GM18520 (cell line): ENCODE measurements at regions not wholly inside any gene's neighbourhood (a gene's known extent, or its start where the extent isn't known, plus 50 kb on each side); places are given as distances from the start of the nearest gene placed in this dataset.
A peak's percentile ranks its signal among the peaks of the same experiment; 100 is the strongest.
"Not testable (repeated sequence)": the region's sequence is repeated elsewhere in the genome, so short reads cannot be mapped to it uniquely, and the experiment has no call there.

Experiments used
- ATAC-seq: cut with Tn5 transposase; IDR thresholded peaks from one replicate; pipeline ENCODE4 v1.9.1; 2021; ENCODE audit not compliant: unreplicated experiment

DNA sequence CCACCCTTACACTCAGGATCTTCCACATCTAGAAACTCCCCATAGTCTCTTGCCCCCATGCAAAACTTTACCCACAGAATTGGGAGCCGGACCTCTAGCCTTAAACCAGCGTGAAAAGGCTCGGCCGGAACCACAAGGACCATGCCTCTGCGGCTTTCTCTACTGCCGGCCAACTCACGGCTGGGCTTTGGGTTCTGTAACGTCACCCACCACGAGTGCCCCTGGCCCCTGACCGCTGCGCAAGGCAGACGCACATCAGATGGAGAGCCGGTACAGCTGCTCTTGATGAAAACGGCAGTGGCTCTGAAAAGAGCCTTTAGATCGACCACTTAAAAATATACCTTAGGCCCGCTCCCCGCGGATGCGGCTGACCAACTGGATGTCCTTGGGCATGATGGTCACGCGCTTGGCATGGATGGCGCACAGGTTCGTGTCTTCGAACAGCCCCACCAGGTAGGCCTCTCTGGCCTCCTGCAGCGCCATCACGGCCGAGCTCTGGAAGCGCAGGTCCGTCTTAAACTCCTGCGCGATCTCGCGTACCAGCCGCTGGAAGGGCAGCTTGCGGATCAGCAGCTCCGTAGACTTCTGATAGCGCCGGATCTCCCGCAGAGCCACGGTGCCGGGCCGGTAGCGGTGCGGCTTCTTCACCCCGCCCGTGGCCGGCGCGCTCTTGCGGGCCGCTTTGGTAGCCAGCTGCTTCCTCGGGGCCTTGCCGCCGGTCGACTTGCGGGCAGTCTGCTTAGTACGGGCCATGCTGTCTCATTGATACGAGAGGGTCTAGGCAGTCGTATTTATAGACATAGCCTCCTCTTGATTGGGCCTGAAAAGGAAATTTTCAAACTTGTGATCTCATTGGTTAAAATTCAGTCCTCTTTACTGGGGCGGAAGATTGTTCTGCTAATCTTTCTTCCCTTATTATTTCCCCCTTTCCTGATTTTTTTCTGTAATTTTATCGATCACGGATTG, 66.3 kb downstream of the FAM72C start:
- not testable (repeated sequence) for ATAC-seq

DNA sequence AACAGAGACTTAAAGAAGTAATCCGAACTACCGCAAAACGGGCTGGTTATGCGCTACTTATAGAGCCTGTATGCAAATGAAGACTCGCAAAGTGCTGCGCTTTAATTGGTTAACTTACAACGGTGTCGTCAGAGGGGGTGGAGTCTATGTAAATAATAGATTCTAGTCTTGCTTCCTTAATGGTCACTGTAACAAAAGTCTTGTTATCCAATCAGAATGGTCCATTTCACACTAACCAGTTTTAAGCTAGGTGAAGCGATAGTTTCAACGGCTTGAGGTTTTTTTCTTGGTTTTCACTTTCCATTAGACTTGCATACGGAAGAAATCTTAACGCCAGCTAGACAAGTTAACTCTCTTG, 67.2 kb downstream of the FAM72C start:
- ATAC-seq: not testable (repeated sequence)

DNA sequence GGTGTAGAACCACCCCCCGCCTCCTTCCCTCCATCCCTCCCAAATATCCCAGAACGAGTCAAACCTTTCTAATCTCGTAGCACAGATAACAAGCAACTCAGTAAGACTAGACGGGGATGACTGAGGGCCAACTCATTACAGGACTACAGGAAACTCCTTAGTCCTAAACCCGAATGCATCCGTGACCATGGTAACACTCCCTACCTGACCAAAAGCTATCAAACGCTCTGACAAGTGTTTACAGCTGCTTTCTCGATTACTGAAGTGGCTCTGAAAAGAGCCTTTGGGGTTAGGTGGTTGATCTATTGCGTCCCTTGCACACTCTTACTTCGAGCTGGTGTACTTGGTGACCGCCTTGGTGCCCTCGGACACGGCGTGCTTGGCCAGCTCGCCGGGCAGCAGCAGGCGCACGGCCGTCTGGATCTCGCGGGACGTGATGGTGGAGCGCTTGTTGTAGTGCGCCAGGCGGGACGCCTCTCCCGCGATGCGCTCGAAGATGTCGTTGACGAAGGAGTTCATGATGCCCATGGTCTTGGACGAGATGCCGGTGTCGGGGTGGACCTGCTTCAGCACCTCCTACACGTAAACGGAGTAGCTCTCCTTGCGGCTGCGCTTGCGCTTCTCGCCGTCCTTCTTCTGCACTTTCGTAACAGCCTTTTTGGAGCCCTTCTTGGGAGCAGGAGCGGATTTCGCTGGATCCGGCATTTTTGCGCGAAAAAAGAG, 67.7 kb downstream of the FAM72C start:
- not testable (repeated sequence) for ATAC-seq

GRCh38 chr1:143896377-143896776, 75.4 kb downstream of the FAM72C start:
- not testable (repeated sequence) for ATAC-seq

DNA sequence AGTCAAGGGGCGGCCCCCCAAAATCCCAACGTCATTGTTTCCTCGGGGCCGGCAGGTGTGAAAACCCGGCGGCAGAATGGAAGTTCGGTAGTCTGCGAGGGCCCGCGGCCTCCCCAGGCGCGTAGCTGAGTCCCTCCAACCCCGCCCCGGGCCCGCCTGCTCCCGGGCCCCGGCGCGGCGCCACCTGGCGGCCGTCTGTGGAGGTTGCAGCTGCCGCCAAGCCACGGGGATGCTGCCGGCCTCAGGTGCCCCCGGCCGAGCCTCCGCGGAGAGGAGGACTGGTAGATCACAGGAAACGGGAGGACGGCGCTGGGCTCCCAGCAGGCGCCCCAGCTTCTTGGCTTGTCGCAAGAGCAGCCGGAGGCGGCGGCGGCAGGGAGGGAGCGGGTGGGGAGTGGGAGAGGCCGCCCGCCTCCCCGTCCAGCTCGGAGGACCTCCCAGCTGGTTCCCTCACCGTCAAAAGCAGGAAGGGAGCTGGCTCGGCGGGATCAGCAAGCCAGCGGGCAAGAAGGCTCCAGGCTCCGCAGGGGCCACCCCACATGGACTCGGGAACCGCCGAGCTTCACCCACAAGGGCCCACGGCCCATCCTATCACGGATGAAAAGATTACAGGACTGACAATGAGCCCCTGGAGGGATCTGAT, 86.7 kb downstream of the FAM72C start:
- peak; percentile 67 for ATAC-seq

DNA sequence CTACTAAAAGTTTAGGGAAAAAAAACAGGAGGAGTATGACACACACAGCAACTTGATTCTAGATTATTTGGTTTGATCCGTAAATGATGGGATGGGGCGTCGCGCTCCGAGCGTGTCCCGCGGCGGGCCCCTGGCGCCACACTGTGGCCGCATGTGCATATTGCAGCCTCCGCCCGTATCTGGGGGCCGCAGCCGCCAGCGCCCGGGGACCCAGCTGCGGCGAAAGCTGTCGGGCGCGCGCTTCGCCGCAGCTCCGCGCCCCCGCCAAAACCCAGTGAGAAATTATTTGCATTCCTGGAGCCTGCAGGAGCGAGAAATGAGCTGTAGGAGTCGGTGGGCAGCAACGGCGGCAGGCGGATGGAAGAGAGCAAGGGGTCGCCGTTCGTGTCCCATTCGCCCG, 87.3 kb downstream of the FAM72C start:
- peak; percentile 57 for ATAC-seq

DNA sequence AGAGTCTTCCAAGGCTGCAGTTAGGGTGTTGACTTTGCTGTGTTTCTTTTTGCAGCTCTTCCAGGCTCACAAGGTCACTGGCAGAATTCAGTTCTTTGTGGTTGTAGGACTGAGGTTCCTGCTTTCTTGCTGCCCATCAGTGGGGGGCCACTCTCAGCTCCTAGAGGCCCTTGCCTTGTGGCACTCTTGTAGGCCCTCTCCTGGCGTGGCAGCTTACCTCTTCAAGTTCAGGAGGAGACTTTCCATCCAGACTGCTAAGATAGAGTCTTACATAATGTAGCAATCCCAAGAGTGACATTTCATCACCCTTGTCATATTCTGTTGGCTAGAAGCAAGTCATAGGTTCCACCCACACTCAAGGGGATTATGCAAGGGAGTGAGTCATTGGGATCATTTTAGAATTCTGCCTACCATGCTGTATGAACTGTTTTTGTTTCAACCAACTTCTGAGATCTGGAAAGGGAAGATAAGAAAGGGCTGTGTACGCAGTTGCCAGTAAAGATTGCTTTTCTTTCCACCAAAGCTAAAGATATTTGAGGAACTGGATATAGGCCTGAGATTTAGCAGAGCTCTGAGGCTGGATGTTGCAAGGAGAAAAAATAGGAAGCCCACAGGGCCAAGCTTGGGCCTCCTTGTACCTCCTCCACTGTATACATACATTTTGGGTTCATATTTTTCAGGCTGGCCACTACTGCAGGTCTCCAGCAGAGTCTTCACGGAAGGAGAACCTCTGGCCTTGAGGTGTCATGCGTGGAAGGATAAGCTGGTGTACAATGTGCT, 91.8 kb downstream of the FAM72C start:
- ATAC-seq: not testable (repeated sequence)

- ATAC-seq: not testable (repeated sequence)
Measured at GRCh38 chr1:143875947-143876346, 95.8 kb downstream of the FAM72C start.

DNA sequence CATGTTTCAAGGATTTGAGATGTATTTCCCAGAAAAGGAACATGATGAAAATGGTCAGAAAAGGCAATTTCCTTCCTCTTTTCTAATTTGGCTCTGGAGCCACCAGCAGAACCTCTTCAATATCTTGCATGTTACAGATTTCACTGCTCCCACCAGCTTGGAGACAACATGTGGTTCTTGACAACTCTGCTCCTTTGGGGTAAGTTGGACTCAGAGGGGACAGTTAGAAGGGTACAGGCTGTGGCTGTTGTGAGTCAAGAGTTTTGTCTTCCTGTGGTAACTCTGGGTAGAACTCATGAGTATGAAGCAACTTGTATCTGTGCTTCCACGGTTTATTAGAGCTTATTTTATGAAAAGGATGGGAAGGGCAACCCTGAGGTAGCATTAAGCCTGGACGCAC, 97.2 kb downstream of the FAM72C start:
- ATAC-seq: not testable (repeated sequence)

DNA sequence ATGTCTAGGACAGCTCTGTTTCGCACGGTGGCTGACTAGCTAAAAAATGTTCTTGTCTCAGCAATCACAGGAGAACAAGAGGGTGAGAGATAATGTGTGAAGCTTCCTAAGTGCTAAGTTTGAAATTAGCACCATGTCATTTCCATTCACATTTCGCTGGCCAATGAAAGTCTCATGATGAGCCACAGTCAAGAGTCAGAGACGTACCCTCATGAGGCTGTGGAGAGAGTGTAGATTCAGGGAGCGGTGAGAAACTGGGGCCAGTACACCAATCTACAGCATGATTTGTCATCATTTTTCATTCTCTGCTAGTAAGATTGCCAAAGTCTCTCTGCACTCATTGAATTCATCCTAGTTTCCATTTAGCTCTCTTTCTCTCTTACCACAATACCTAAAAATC, 98.1 kb downstream of the FAM72C start:
- ATAC-seq: not testable (repeated sequence)

DNA sequence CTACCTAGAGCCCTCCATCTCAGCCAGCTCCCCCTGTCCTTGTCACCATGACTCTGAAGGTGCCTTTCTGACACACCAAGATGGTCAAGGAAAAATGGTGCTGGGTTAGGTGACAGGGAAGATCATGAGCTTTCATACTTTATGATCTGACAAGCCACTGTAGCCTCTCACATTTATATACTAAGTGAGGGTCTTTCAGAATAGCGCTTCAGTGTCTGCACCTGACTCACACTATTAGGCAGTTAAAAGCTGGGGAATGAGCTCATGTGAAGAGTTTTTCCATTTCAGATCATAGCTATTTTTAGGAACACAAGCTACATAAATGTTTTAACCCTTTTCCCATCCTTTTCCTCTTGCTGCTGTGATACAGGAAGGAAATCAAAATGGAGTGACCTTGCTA, 101.4 kb downstream of the FAM72C start:
- not testable (repeated sequence) for ATAC-seq

DNA sequence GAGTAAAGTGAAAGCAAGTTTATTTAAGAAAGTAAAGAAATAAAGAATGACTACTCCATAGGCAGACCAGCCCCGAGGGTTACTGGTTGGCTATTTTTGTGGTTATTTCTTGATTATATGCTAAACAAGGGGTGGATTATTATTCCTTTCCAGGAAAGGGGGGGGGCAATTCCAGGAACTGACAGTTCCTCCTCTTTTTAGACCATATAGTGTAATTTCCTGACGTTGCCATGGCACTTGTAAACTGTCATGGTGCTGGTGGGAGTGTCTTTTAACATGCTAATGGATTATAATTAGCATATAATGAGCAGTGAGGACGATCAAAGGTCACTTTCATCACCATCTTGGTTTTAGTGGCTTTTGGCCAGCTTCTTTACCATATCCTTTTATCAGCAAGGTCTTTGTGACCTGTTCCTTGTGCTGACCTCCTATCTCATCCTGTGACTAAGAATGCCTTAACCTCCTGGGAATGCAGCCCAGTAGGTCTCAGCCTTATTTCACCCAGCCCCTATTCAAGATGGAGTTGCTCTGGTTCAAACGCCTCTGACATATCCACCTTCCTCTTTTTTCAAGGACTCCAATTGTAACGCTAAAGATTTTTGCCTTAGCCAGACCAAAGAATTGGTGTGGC, 104.1 kb downstream of the FAM72C start:
- ATAC-seq: not testable (repeated sequence)

- ATAC-seq: peak; percentile 86
Measured at GRCh38 chr1:143863901-143864520, 107.8 kb downstream of the FAM72C start.

GRCh38 chr1:143862722-143863121, 109.1 kb downstream of the FAM72C start:
- ATAC-seq: not testable (repeated sequence)

- ATAC-seq: not testable (repeated sequence)
Measured at GRCh38 chr1:143861306-143861705, 110.5 kb downstream of the FAM72C start.

- ATAC-seq: not testable (repeated sequence)
Measured at GRCh38 chr1:143855867-143856266, 115.9 kb downstream of the FAM72C start.

DNA sequence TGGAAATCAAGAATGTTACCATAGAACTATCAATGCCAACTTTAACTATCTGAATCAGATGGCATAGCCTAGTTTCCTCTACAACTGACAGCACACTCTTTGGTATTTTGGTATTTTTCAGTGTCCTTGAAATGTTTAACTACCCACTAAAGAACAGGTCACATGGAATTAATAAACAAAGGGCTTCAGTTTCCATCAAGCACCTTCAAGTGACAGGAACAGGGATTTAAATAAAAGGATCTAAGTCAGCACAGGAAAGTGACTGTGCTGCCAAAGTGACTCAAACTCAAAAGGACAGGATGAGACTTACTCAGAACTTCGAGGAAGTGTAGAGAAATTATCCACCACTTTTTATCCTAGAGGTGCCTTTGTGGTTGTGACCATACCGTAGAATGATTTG, 117.7 kb downstream of the FAM72C start:
- not testable (repeated sequence) for ATAC-seq

DNA sequence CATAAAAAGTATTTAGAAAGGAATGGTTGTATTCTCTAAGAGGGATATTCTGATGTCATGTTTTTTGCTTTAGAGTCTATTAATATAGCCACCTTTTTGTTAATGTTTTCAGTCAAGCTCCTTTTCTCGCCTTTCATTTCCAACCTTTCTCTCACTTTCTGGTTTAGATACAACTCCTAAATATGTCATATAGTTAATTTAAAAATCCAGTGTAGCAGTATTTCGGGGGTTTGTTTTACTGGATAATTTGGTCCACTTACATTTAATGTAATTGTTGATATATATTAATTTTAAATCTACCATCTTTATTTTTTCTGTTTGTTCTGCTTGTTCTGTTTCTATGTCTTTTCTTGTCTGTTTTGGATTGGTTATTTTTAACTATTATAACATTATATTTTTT, 121.1 kb downstream of the FAM72C start:
- not testable (repeated sequence) for ATAC-seq

GRCh38 chr1:143848859-143849258, 122.9 kb downstream of the FAM72C start:
- not testable (repeated sequence) for ATAC-seq

DNA sequence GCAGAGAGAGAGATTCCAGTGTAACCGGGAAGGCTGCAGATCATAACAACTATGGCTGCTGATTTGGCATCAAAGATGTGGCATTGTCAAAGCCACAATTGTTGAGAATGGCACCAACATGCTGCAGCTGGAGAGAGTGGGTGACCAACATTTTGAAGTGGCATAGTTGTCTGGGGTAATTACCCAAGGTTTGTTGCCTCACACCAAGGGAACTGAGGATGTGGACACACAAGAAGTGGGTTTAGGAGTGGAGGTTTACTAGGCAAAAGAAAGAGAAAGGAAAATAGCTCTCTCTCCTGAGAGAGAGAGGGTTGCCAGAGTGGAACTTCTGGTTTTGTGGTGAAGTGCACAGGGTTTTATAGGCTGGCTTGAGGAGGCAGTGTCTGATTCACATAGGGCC, 126.6 kb downstream of the FAM72C start:
- not testable (repeated sequence) for ATAC-seq
